Neural progenitor cell (in vitro differentiated cells): ENCODE measurements at regions not wholly inside any gene's neighbourhood (a gene's known extent, or its start where the extent isn't known, plus 50 kb on each side); places are given as distances from the start of the nearest gene placed in this dataset.

ENCODE experiments used
- EZH2phosphoT487 ChIP-seq: fragments of 200-600 bp; sonication (generic); IDR thresholded peaks from 2 replicates; pipeline ENCODE4 v1.6.1; 2017; ENCODE audit warnings: antibody characterized with exemption
- TF ChIP-seq, protein P1 (sequence below): fragments of 200-600 bp; sonication (generic); IDR thresholded peaks from 2 replicates; pipeline ENCODE4 v1.5.1; 2017; ENCODE audit warnings: antibody characterized with exemption, mild to moderate bottlenecking

DNA sequence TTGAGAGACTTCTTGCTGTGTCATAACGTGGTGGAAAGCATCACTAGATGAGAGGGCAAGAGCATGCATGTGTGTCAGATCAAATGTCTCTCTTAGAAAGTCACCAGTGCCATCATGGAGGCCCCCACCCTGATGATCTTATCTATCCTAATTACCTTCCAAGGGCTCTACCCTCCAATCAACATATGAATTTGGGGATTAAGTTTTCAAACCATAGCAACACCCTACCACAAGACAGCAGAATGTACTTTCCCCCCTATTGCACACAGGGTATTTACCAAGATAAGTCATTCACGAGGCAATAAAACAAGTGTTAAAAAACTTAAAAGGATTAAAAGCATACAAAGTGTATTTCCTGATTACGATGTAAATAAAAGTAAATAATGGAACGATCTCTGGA is 515.6 kb downstream of the LMO4 start:
- no peak for TF ChIP-seq EZH2phosphoT487
- TF ChIP-seq, protein P1, sequence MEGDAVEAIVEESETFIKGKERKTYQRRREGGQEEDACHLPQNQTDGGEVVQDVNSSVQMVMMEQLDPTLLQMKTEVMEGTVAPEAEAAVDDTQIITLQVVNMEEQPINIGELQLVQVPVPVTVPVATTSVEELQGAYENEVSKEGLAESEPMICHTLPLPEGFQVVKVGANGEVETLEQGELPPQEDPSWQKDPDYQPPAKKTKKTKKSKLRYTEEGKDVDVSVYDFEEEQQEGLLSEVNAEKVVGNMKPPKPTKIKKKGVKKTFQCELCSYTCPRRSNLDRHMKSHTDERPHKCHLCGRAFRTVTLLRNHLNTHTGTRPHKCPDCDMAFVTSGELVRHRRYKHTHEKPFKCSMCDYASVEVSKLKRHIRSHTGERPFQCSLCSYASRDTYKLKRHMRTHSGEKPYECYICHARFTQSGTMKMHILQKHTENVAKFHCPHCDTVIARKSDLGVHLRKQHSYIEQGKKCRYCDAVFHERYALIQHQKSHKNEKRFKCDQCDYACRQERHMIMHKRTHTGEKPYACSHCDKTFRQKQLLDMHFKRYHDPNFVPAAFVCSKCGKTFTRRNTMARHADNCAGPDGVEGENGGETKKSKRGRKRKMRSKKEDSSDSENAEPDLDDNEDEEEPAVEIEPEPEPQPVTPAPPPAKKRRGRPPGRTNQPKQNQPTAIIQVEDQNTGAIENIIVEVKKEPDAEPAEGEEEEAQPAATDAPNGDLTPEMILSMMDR, result no peak
